Astrocyte (in vitro differentiated cells and primary cell): ENCODE measurements at regions not wholly inside any gene's neighbourhood (a gene's known extent, or its start where the extent isn't known, plus 50 kb on each side); places are given as distances from the start of the nearest gene placed in this dataset.

Experiments used
- CTCF ChIP-seq: IDR thresholded peaks from 2 replicates; pipeline ENCODE4 v1.5.1; 2011; ENCODE audit warnings: low read depth, mild to moderate bottlenecking, inconsistent platforms, low read length, moderate library complexity; ENCODE audit not compliant: insufficient read depth
- EZH2 ChIP-seq: IDR thresholded peaks from 2 replicates; pipeline ENCODE4 v1.6.1; 2012; ENCODE audit warnings: mild to moderate bottlenecking, low read length, inconsistent platforms; ENCODE audit not compliant: insufficient read depth

DNA sequence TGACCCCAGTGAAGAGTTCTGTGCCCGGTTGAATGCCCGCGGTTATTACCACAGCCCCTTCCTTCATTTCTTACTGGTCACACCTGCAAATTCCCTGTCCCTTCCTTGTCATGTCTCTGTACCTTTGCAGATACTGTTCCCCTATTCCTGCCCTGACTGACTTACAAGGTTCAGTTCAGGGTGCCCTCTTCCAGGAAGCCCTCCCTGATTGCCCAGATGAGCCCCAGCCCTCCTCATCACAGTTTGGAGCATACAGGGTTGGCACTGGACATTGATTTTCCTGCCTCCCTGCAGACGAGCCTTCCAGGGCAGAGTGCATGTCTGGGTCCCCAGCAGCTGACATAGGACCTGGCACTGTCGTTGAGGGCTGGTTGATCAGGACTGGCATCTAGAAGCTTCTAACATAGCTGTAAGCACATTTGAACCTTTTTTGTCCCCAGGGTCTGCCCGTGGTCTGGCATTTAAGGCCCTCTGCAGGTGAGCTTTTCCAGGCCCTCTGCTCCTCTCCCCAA lies 70.4 kb upstream of the SHISAL1 start:
- TF ChIP-seq CTCF (no peak), EZH2 (no peak)
